ENCODE measurements at regions not wholly inside any gene's neighbourhood (a gene's known extent, or its start where the extent isn't known, plus 50 kb on each side); places are given as distances from the start of the nearest gene placed in this dataset.
A peak's percentile ranks its signal among the peaks of the same experiment; 100 is the strongest.

DNA sequence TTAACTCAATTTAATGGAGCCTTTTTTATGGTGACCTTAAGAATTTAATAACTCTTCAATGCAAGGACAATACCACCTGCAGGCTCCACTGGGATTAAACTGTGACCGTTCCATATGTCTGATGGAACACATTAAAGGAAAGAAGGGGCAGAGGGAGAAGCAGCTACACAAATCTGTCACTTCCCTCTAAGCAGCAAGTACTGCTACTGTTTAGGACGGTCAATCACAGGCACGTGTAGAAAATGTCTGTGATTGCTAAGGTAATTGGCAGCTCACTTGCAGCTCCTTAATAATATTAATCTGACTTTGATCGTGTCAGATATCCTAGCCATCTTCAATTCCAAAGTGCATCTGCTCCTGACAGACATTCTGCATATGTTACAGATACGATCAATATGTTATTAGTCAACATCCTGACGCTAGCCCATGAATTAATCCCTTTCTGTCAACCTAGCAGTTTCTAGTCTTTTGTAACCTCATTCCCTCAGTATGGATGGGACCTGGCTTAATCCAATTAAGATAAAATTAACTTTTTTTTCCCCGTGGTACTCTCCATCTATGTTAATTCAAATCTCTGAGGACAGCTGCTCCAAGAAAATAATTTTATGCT, 1012.4 kb downstream of the AMY1C start:
- Histone ChIP-seq H3K9me3 (ENCODE audit: severe bottlenecking) (no peaks in the 10 kb centered on the region), H3K27me3 (ENCODE audit: insufficient read depth, low read depth, severe bottlenecking) (no peaks in the 10 kb centered on the region), H3K4me3 (ENCODE audit: low read depth, low read length) (peak overlapping the region; percentile 8; the same call in 1 of the 2 replicates), H3K27ac (no peak overlapping the region), H3K36me3 (no peaks in the 10 kb centered on the region)
- peak; percentile 21 for DNase-seq
- TF ChIP-seq CTCF (IDR thresholded peaks at IDR 0.05; ENCODE audit: low read depth, low read length): no peak

DNA sequence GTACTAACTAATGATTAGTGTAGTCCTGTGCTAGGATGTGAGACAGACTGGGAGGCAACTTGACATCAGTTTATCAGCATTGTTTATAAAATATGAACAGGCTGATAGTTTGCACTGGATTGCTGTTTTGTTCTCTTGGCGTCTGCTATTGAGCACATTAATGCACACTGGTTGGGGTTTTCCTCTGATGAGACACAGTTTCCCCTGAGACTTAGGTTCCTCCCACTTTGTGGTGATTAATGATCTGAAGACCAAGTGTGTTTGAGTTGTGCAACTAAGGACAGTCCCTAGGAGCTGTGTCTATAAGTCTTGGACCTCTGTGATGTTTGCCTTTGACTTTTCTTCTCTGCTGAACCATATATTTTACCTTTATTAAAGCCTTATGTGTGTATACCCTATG, 1015.4 kb downstream of the AMY1C start:
- Histone ChIP-seq H3K27ac (no peak overlapping the region), H3K4me3 (ENCODE audit: low read depth, low read length) (no peak overlapping the region), H3K36me3 (no peaks in the 10 kb centered on the region), H3K9me3 (ENCODE audit: severe bottlenecking) (no peaks in the 10 kb centered on the region), H3K27me3 (ENCODE audit: insufficient read depth, low read depth, severe bottlenecking) (no peaks in the 10 kb centered on the region)
- no peak for TF ChIP-seq CTCF (IDR thresholded peaks at IDR 0.05; ENCODE audit: low read depth, low read length)
- no peak for DNase-seq

- Histone ChIP-seq H3K27me3 (ENCODE audit: insufficient read depth, low read depth, severe bottlenecking) (no peaks in the 10 kb centered on the region), H3K4me3 (ENCODE audit: low read depth, low read length) (no peak overlapping the region), H3K36me3 (no peaks in the 10 kb centered on the region), H3K27ac (no peak overlapping the region), H3K9me3 (ENCODE audit: severe bottlenecking) (no peaks in the 10 kb centered on the region)
- no peak for DNase-seq
- no peak for TF ChIP-seq CTCF (IDR thresholded peaks at IDR 0.05; ENCODE audit: low read depth, low read length)
Measured at GRCh38 chr1:104768466-104768865, 1018.8 kb downstream of the AMY1C start.

GRCh38 chr1:104780470-104781078, 1030.9 kb downstream of the AMY1C start:
- Histone ChIP-seq H3K27ac (no peak overlapping the region), H3K9me3 (ENCODE audit: severe bottlenecking) (no peaks in the 10 kb centered on the region), H3K4me3 (ENCODE audit: low read depth, low read length) (no peak overlapping the region), H3K36me3 (no peaks in the 10 kb centered on the region), H3K27me3 (ENCODE audit: insufficient read depth, low read depth, severe bottlenecking) (no peaks in the 10 kb centered on the region)
- peak; percentile 26 for DNase-seq
- peak; percentile 58 for TF ChIP-seq CTCF (IDR thresholded peaks at IDR 0.05; ENCODE audit: low read depth, low read length)

DNA sequence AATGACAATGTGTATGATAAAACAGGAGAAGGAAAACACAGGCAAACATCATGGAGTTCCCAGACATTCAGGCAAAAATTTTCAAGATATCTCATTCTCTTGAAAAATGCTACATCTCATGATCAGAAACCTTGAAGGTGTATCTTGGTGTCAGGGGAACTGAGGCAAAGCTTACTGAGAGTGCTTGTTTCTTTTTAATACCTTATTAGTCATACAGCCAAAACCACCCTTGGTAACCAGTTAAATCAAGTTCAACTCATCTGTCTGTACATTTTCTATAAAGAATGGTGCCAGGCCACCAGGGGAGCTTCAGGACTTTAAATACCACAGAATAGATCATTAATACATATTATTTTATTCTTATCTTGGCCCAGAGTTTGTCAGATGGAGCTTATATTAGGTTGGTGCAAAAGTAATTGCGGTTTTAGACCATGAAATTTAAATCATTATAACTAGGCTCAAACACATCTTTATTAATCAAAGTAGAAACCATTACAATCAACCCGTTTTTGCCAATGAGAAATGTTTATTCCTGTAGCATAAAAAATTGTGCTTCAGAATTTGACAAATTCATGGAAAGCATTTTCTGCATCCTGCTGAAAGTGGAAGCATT, 1036.0 kb downstream of the AMY1C start:
- DNase-seq: no peak
- Histone ChIP-seq H3K27me3 (ENCODE audit: insufficient read depth, low read depth, severe bottlenecking) (no peaks in the 10 kb centered on the region), H3K4me3 (ENCODE audit: low read depth, low read length) (no peak overlapping the region), H3K27ac (no peak overlapping the region), H3K9me3 (ENCODE audit: severe bottlenecking) (no peaks in the 10 kb centered on the region), H3K36me3 (no peaks in the 10 kb centered on the region)
- TF ChIP-seq CTCF (IDR thresholded peaks at IDR 0.05; ENCODE audit: low read depth, low read length): no peak

Measured in WERI-Rb-1 (cell line).